SJSA1 (cell line): ENCODE measurements at regions not wholly inside any gene's neighbourhood (a gene's known extent, or its start where the extent isn't known, plus 50 kb on each side); places are given as distances from the start of the nearest gene placed in this dataset.

Source experiments
- DNase-seq, 2 experiments: peaks; one replicate each; pipeline ENCODE4 v3.0.0-alpha.2; 2015 to 2020; ENCODE audit warnings: low spot score in 2 of 2, low read depth in 1 of 2
- H3K27ac ChIP-seq: fragments of 250-450 bp; sonication (Bioruptor Pico); 2 replicates; pipeline ENCODE4 v1.5.1; 2020; ENCODE audit warnings: mild to moderate bottlenecking, moderate library complexity
- H3K27me3 ChIP-seq: fragments of 250-450 bp; sonication (Bioruptor Pico); replicated peaks from 2 replicates; pipeline ENCODE4 v1.5.1; 2020; ENCODE audit warnings: mild to moderate bottlenecking, moderate library complexity
- H3K36me3 ChIP-seq: fragments of 250-450 bp; sonication (Bioruptor Pico); 2 replicates; pipeline ENCODE4 v1.5.1; 2020; ENCODE audit warnings: mild to moderate bottlenecking
- H3K4me1 ChIP-seq: fragments of 250-450 bp; sonication (Bioruptor Pico); replicated peaks from 2 replicates; pipeline ENCODE4 v1.6.1; 2021; ENCODE audit warnings: mild to moderate bottlenecking
- H3K4me3 ChIP-seq: fragments of 250-450 bp; sonication (Bioruptor Pico); 2 replicates; pipeline ENCODE4 v1.5.1; 2020; ENCODE audit warnings: mild to moderate bottlenecking
- H3K9me3 ChIP-seq: fragments of 250-450 bp; sonication (Bioruptor Pico); replicated peaks from 2 replicates; pipeline ENCODE4 v1.5.1; 2020; ENCODE audit warnings: mild to moderate bottlenecking

DNA sequence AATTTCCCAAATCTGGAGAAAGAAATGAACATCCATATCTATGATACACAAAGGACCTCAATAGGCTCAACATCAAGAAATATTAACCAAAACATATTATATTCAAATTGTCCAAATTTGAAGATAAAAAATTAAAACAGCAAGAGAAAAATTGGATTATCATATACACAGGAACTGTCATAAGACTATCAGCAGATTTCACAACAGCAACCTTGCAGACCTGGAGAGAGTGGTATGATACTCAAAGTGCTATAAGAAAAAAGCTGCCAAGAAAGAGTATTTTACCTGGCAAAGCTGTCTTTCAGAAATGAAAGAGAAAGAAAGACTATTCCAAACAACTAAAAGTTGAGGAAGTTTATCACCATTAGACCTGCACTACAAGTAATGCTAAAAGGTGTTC, 711.9 kb upstream of the RAB6C start:
- Histone ChIP-seq H3K9me3 (peaks cover 5% of the 10 kb centered on the region), H3K36me3 (no peaks in the 10 kb centered on the region), H3K27ac (no peak overlapping the region), H3K27me3 (no peaks in the 10 kb centered on the region), H3K4me3 (no peak overlapping the region), H3K4me1 (no peaks in the 10 kb centered on the region)
- DNase-seq, result no peak

DNA sequence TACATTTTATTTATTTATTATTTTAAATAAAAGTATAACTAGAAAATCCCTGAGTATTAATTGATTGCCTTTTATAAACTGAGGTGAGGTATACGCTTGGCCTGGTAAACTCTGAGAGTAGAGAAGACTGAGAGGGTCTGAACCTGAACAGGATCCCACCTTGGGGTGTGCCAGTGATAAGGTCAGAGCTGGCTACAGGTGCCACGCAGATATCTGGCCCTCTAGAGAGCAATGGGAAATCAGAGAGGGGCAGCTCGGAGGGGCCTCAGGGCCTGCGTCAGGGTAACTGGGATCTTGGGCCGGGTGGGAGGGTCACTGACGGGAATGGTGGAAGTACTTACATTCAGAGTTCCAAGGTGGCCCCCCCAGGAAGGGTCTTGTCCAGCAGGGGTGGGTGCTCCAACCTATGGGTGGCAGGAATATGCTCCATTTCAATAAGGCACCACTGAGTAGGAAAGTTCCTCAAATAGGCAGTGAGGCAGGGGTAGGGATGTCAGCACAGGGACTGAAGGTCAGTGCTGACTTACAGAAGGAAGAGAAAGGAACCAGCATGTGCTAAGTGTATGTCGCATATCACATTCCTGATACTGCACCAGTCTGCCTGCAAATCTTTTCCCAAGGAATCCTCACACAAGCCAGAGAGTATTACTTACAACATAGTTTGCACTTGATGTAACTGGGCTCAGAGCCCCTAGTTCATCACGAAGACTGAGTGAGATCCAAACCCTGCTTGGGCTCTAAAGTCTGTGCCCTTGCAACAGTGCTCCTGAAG, 706.0 kb upstream of the RAB6C start:
- DNase-seq, result no peak
- H3K4me3 ChIP-seq, result no peak overlapping the region
- no peaks in the 10 kb centered on the region for H3K4me1 ChIP-seq
- no peaks in the 10 kb centered on the region for H3K9me3 ChIP-seq
- no peak overlapping the region for H3K27ac ChIP-seq
- H3K36me3 ChIP-seq, result no peaks in the 10 kb centered on the region
- no peaks in the 10 kb centered on the region for H3K27me3 ChIP-seq

DNA sequence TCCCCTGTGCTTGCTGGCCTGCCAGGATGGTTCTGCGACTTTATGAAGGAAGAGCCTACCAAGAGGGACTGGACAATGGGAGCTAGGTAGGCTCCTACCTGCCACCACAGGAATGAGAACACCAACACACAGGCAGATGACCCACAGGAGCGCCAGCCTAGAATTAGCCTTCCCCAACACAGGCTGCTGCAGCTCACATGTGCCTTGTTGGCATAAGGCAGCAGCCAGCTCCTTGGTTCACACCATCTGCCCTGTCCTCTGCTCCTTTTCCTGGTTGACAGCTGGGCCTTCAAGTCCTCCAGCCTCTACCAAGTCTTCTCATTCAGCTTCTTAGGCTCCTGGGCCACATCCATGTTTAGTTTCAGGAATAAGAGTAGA, 705.4 kb upstream of the RAB6C start:
- Histone ChIP-seq H3K4me1 (no peaks in the 10 kb centered on the region), H3K27ac (no peak overlapping the region), H3K36me3 (no peaks in the 10 kb centered on the region), H3K9me3 (no peaks in the 10 kb centered on the region), H3K4me3 (no peak overlapping the region), H3K27me3 (no peaks in the 10 kb centered on the region)
- DNase-seq, result no peak

DNA sequence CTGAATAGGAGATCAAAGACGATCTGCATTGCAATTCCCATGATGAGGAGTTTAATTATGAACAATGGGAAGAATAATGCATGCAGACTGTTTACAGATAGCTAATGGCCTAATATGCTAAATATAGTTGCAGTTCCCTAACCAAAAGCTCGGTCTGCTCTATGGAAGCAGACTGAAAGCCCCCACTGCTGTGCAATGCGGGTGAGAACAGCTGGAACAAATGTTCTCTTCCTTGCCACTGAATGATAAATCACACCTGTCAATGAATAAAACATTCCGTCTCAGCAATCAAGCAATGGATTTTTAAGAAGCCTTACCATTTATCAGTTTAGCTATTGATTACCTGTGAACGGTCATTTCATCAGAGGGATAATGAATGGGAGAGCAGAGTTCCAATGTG, 704.5 kb upstream of the RAB6C start:
- no peaks in the 10 kb centered on the region for H3K36me3 ChIP-seq
- no peak for DNase-seq
- H3K27ac ChIP-seq, result no peak overlapping the region
- H3K4me1 ChIP-seq, result no peaks in the 10 kb centered on the region
- H3K9me3 ChIP-seq, result no peaks in the 10 kb centered on the region
- no peaks in the 10 kb centered on the region for H3K27me3 ChIP-seq
- no peak overlapping the region for H3K4me3 ChIP-seq

DNA sequence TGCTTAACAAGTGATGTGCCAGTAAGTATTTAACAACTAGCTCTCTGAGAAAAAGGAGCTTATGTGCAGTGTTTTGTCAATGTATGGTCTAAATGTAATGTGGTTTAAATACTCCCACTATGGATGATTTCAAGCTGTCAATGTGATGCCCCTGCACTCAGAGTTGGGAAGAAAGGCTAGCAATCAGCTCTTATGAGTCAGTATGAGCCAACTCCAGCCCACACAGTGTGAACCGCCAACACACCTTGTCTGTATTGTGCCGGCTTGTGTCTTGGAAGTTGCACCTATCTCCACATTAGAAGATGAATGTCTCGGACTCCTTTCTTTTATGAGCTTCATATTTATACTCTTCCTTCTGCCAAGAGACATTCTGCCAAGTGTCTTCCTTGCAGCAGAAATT, 703.8 kb upstream of the RAB6C start:
- no peak for DNase-seq
- H3K4me3 ChIP-seq, result no peak overlapping the region
- H3K9me3 ChIP-seq, result no peaks in the 10 kb centered on the region
- H3K36me3 ChIP-seq, result no peaks in the 10 kb centered on the region
- H3K4me1 ChIP-seq, result no peaks in the 10 kb centered on the region
- no peak overlapping the region for H3K27ac ChIP-seq
- no peaks in the 10 kb centered on the region for H3K27me3 ChIP-seq

DNA sequence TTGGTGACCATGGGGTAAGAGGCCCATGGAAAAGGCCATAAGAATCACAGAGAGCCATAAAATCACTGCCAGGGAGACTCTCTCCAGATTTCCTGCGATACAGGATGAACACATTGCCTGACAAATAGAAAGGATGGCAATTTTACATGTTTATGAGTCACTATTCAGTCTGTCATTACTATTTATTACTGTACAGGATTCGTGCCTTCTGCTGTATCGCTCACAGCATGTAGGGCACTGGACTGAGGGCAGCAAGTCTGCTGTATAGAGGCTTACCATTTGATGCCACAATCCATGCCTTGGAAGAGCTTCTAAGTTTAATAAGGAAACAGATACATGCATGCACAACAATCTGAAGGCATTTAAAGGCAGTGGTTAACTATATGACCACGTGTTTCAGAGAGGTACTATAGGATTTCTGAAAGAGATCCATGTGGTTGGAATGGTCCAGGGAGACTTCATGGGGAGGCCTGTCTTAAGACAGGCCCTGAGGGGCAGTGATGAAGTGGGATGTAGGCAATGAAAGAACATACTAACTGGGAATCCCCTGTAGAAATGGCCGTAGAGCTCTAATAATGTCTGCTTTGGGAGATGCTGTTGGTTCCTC, 702.4 kb upstream of the RAB6C start:
- H3K27ac ChIP-seq, result no peak overlapping the region
- DNase-seq, result no peak
- no peaks in the 10 kb centered on the region for H3K27me3 ChIP-seq
- H3K9me3 ChIP-seq, result no peaks in the 10 kb centered on the region
- no peaks in the 10 kb centered on the region for H3K36me3 ChIP-seq
- no peak overlapping the region for H3K4me3 ChIP-seq
- no peaks in the 10 kb centered on the region for H3K4me1 ChIP-seq

DNA sequence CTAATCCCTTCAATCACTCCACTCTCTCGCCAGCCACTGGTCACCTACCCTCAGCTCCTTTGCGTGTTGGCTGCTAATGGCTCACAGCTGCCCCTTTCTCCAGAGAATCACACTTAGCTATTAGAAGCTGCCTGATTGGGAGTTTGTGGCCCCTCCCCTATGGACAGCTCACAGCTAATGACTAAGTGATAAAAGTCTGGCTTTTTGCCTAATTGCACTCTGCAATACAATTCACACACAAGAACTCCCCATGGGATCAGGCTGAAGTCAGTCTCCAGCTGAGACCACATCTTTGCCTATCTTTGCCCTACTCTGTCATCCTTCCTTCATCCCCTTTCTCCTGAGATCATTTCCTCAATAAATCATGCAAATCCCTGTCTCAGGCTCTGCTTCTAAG, 701.9 kb upstream of the RAB6C start:
- Histone ChIP-seq H3K36me3 (no peaks in the 10 kb centered on the region), H3K4me1 (no peaks in the 10 kb centered on the region), H3K27me3 (no peaks in the 10 kb centered on the region), H3K9me3 (no peaks in the 10 kb centered on the region), H3K27ac (no peak overlapping the region), H3K4me3 (no peak overlapping the region)
- no peak for DNase-seq

DNA sequence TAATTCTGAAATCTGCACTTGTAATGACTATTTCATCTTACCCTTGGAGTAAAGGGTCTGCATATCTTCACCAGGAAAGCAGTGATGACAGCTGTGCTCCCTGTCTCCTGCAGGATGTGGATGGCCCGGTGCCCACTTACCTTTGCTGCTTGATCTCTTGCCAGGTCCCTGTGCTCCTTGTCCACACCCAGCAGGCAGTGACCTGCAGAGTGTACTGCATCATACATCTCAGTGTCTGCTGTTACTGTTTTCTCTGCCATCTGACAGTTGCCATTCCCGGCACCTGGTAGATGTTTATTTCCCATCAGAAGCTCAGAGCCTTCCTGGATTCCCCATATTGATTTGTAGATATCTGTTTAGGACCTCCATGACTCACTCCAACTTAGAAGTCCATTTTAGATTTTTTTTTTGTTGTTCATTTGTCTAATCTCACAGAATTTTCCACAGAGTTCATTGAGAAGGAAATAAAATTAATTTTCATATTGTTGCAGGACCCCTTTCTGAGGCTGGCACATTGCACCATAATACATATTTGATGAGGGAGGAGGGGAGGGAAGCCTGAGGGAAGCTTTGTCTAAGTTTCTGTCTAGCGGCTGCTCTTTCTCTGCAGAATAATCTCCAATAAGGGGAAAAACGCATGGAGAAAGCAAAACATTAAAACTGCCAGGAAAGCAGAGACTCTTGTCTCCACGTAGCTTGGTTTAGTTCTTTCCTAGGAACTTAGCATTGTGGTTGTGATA, 697.5 kb upstream of the RAB6C start:
- H3K4me3 ChIP-seq, result no peak overlapping the region
- no peaks in the 10 kb centered on the region for H3K9me3 ChIP-seq
- H3K36me3 ChIP-seq, result no peaks in the 10 kb centered on the region
- no peaks in the 10 kb centered on the region for H3K4me1 ChIP-seq
- no peaks in the 10 kb centered on the region for H3K27me3 ChIP-seq
- no peak overlapping the region for H3K27ac ChIP-seq
- no peak for DNase-seq

DNA sequence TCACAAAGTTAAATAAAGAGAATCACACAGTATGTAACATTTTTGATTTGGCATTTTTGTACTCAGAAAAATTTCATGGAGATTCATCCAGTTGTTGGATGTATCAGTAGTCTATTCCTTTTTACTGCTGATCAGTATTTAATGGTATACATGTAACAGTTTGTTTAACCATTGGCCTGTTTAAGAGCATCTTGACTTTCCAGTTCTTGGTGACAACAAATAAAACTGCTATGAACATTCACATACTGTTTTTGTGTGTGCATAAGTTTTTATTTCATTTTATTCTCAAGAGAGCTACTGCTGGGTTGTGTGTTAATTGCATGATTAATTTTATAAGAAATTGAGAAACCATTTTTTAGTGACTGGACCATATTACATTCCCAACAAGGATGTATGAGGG, 694.5 kb upstream of the RAB6C start:
- Histone ChIP-seq H3K4me3 (no peak overlapping the region), H3K27me3 (no peaks in the 10 kb centered on the region), H3K27ac (no peak overlapping the region), H3K36me3 (no peaks in the 10 kb centered on the region), H3K4me1 (no peaks in the 10 kb centered on the region), H3K9me3 (no peaks in the 10 kb centered on the region)
- DNase-seq, result no peak

DNA sequence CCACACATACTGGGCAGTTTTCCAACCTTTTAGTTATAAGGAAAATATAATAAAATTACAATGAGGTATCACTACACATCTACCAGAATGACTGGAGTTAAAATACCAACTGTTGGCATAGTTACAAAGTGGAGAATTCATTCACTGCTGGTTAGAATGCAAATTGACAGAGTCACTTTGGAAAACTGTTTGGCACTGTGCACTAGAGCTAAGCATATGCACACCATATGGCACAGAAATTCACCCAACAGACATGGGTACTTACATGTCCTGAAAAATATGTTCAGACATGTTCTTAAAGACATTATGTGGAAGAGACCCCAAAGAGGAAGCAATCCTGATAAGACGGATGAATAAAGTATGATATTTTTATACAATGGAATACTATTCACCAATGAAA, 686.1 kb upstream of the RAB6C start:
- Histone ChIP-seq H3K9me3 (no peaks in the 10 kb centered on the region), H3K4me1 (no peaks in the 10 kb centered on the region), H3K4me3 (no peak overlapping the region), H3K27ac (no peak overlapping the region), H3K27me3 (no peaks in the 10 kb centered on the region), H3K36me3 (no peaks in the 10 kb centered on the region)
- DNase-seq, result no peak

DNA sequence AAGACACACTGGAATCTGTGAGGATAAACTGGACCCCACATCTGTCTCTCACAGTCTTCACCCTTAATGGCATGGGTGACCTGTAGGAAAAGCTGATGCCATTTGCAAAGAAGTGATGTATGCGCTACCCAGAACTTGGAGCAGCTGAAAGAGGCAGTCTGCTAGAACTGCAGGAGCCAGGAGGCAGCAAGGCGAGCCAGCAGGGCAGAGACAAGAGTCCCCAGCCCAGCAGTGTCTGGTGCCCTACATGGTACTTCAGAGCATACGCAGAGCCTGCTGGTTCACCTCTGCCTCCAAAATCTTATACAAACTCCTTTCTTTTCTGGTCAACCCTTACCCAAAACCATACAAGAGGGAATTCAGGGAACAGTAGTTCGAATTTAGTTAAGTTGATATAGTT, 683.1 kb upstream of the RAB6C start:
- no peak overlapping the region for H3K27ac ChIP-seq
- H3K4me3 ChIP-seq, result no peak overlapping the region
- H3K36me3 ChIP-seq, result no peaks in the 10 kb centered on the region
- no peaks in the 10 kb centered on the region for H3K9me3 ChIP-seq
- no peaks in the 10 kb centered on the region for H3K4me1 ChIP-seq
- DNase-seq, result no peak
- H3K27me3 ChIP-seq, result no peaks in the 10 kb centered on the region

DNA sequence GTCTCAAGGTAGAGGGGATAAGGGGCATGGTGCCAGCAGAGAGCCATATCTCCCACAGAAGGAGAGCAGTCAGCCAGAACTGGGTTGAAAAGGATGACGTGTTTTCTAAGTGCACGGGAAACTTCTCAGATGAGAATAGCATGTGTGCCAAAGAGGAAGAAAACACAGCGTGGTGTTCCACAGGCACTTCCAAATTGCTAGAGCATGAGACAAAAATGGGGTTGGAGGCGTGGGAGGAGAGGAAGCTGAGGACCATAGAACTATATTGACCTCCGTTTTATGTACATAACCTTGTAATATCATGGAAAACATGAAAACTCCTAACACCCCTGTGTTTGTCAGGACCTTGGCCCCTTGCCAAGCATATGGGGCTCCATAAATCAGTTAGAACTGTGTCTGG, 682.7 kb upstream of the RAB6C start:
- Histone ChIP-seq H3K27me3 (no peaks in the 10 kb centered on the region), H3K9me3 (no peaks in the 10 kb centered on the region), H3K4me1 (no peaks in the 10 kb centered on the region), H3K36me3 (no peaks in the 10 kb centered on the region), H3K27ac (no peak overlapping the region), H3K4me3 (no peak overlapping the region)
- no peak for DNase-seq

DNA sequence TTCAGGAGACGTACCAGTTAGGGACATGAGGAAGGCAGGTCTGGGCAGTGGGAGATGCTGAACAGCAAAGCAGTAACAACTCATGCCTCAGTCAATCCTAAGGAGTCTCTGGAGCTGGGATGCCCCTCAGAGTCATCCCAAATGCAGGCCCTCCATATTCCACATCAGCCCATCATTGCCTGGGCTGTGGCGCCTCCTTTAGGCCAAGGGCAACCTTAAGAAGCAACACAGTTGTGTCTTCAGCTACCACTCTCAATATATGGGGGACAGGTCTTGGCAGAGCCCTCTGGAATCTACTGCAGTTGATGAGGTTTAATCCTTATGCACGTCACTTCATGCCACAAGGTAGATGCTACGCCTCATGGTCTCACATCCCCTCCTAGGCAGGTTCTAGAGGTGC, 682.0 kb upstream of the RAB6C start:
- no peak overlapping the region for H3K27ac ChIP-seq
- no peaks in the 10 kb centered on the region for H3K4me1 ChIP-seq
- H3K9me3 ChIP-seq, result no peaks in the 10 kb centered on the region
- no peak for DNase-seq
- H3K4me3 ChIP-seq, result no peak overlapping the region
- no peaks in the 10 kb centered on the region for H3K36me3 ChIP-seq
- no peaks in the 10 kb centered on the region for H3K27me3 ChIP-seq

DNA sequence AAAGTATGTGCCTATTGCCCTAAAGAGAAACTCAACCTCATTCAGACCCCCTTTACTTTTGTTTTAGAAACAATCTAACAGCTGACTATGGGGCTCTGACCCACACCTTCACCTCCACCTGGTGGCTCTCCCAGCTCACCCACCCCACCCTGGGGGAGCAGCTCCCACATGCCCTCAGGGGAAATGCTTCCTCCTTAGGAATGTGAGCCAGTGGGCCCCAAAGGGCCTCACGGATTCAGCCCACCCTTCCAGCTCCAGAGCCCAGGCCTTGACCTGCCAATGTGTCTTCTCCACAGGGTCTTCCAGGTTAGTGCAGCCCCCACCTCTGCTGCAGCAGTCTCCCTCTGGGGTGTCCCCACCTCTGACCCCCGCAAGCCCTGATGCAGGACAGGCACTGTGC, 680.1 kb upstream of the RAB6C start:
- H3K27ac ChIP-seq, result no peak overlapping the region
- no peak for DNase-seq
- H3K4me1 ChIP-seq, result no peaks in the 10 kb centered on the region
- no peaks in the 10 kb centered on the region; the same call in 1 of the 2 replicates for H3K27me3 ChIP-seq
- no peaks in the 10 kb centered on the region for H3K36me3 ChIP-seq
- no peaks in the 10 kb centered on the region for H3K9me3 ChIP-seq
- H3K4me3 ChIP-seq, result no peak overlapping the region
